ENCODE measurements at regions not wholly inside any gene's neighbourhood (a gene's known extent, or its start where the extent isn't known, plus 50 kb on each side); places are given as distances from the start of the nearest gene placed in this dataset.

GRCh38 chr10:130254243-130254642 is 118.1 kb downstream of the GLRX3 start:
- TF ChIP-seq CTCF (IDR thresholded peaks at IDR 0.05) (no peak), POLR2A (IDR thresholded peaks at IDR 0.05) (no peak), EP300 (IDR thresholded peaks at IDR 0.05; ENCODE audit: low read depth) (no peak)
